Right lobe of liver (tissue), 6 donors: ENCODE measurements at regions not wholly inside any gene's neighbourhood (a gene's known extent, or its start where the extent isn't known, plus 50 kb on each side); places are given as distances from the start of the nearest gene placed in this dataset.

Source experiments
- ATAC-seq, 4 donors: fragments of 200-7000 bp; cut with Tn5 transposase; one replicate each; pipeline ENCODE4 v1.9.1; 2020; ENCODE audit warnings: mild to moderate bottlenecking in 4 of 4, moderate library complexity in 4 of 4
- DNase-seq, 3 donors: peaks; one replicate each; pipeline ENCODE4 v3.0.0-alpha.2; 2020
- H3K27ac ChIP-seq, 3 donors: fragments of 200-600 bp; one replicate each; pipeline ENCODE4 v1.8.0; 2022
- H3K27me3 ChIP-seq, 2 donors: fragments of 200-600 bp; one replicate each; pipeline ENCODE4 v1.8.0; 2022
- H3K36me3 ChIP-seq, 4 donors: fragments of 200-600 bp; sonication (generic) in 1 of 4; one replicate each; pipeline versions ENCODE4 v1.5.1 to v1.8.0; 2017 to 2022; ENCODE audit warnings: control low read depth in 1 of 4
- H3K4me1 ChIP-seq, 4 donors: fragments of 200-600 bp; sonication (generic) in 1 of 4; one replicate each; pipeline versions ENCODE4 v1.5.1 to v1.8.0; 2017 to 2022; ENCODE audit warnings: control low read depth in 1 of 4
- H3K4me3 ChIP-seq, 3 donors: fragments of 200-600 bp; one replicate each; pipeline ENCODE4 v1.8.0; 2022
- H3K9me3 ChIP-seq, 4 donors: fragments of 200-600 bp; sonication (generic) in 1 of 4; one replicate each; pipeline versions ENCODE4 v1.5.1 to v1.8.0; 2017 to 2022; ENCODE audit warnings: control low read depth in 1 of 4
- POLR2A ChIP-seq: fragments of 450-650 bp; IDR thresholded peaks from one replicate; pipeline ENCODE4 v1.6.1; 2017; ENCODE audit warnings: antibody characterized with exemption, mild to moderate bottlenecking
- WGBS: methylation state at CpG from one replicate; pipeline ENCODE4 v1.1.6; 2018; ENCODE audit warnings: low coverage, low lambda C conversion rate; ENCODE audit not compliant: insufficient coverage; ENCODE audit errors: missing lambda C conversion rate; 5-methylcytosine and 5-hydroxymethylcytosine counted together
- intact Hi-C, 2 donors: fragments of 100-400 bp; cut with DNase I; formaldehyde crosslinking; loops; one replicate each; pipeline versions ENCODE4 v1.11.2 to v1.14.1; 2022
- TF ChIP-seq, protein P1 (sequence below), 4 donors: fragments of 200-600 bp in 3 of 4; fragments of 450-650 bp in 1 of 4; IDR thresholded peaks; one replicate each; pipeline versions ENCODE4 v1.5.1 to v1.8.0; 2016 to 2022; ENCODE audit warnings: antibody characterized with exemption in 4 of 4, mild to moderate bottlenecking in 2 of 4
- donor health status: DM: no; HTN: yes; CAD: no.
- donor health status: DM: no; HTN: no; CAD: no.
- donor health status: DM: no; HTN: no; CAD: no.
- donor health status: DM: no; HTN: yes; CAD: no.
- donor health status: DM: no; HTN: yes; CAD: no.

- no peaks in the 10 kb centered on the region for H3K4me1 ChIP-seq
- no peak for TF ChIP-seq POLR2A
- TF ChIP-seq, protein P1, sequence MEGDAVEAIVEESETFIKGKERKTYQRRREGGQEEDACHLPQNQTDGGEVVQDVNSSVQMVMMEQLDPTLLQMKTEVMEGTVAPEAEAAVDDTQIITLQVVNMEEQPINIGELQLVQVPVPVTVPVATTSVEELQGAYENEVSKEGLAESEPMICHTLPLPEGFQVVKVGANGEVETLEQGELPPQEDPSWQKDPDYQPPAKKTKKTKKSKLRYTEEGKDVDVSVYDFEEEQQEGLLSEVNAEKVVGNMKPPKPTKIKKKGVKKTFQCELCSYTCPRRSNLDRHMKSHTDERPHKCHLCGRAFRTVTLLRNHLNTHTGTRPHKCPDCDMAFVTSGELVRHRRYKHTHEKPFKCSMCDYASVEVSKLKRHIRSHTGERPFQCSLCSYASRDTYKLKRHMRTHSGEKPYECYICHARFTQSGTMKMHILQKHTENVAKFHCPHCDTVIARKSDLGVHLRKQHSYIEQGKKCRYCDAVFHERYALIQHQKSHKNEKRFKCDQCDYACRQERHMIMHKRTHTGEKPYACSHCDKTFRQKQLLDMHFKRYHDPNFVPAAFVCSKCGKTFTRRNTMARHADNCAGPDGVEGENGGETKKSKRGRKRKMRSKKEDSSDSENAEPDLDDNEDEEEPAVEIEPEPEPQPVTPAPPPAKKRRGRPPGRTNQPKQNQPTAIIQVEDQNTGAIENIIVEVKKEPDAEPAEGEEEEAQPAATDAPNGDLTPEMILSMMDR (IDR thresholded peaks at IDR 0.05) = no peak
- DNase-seq = no peak
- no peak overlapping the region for H3K27ac ChIP-seq
- H3K4me3 ChIP-seq = no peak overlapping the region
- H3K9me3 ChIP-seq = no peaks in the 10 kb centered on the region
- intact Hi-C loops = no loop called here
- ATAC-seq = no peak
- no peaks in the 10 kb centered on the region for H3K27me3 ChIP-seq
- no peaks in the 10 kb centered on the region for H3K36me3 ChIP-seq
Measured at GRCh38 chr14:44372231-44372630, 134.9 kb downstream of the FSCB start.

DNA sequence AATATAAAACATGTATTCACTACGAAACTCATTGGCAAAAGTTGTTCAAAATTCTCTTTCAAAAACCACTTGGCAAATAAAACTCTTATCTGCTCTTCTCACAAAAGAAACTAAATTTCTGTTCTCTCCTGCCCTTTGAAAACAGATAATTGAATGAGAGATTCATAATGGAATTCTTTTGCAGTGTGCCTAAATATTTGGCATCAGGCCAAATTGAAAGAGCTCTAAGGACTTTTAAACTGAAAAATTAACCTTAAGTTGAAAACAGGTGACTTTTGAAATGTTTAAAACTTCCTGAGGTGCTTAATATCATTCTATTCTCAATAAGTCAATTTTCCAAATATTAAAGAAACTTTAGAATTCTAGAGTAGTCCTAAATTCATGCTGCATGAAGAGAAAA lies 136.4 kb downstream of the FSCB start:
- Histone ChIP-seq H3K36me3 (no peaks in the 10 kb centered on the region), H3K27me3 (no peaks in the 10 kb centered on the region), H3K27ac (no peak overlapping the region), H3K9me3 (no peaks in the 10 kb centered on the region), H3K4me1 (no peaks in the 10 kb centered on the region), H3K4me3 (no peak overlapping the region)
- intact Hi-C loops = no loop called here
- no peak for TF ChIP-seq POLR2A
- TF ChIP-seq, protein P1 (IDR thresholded peaks at IDR 0.05) = no peak
- ATAC-seq (no peak), DNase-seq (no peak)
- whole genome bisulfite sequencing = 65% methylated on average over 1 of the region's 1 CpG

GRCh38 chr14:44369401-44370123 lies 137.5 kb downstream of the FSCB start:
- intact Hi-C loops = no loop called here
- no peak for TF ChIP-seq POLR2A
- TF ChIP-seq, protein P1 (IDR thresholded peaks at IDR 0.05) = peak in 1 of 4 donors; percentile 13
- H3K9me3 ChIP-seq = no peaks in the 10 kb centered on the region
- H3K4me3 ChIP-seq = no peak overlapping the region
- H3K27ac ChIP-seq = no peak overlapping the region
- no peak for DNase-seq
- ATAC-seq = peak in 1 of 4 donors; percentile 61
- H3K27me3 ChIP-seq = no peaks in the 10 kb centered on the region
- no peaks in the 10 kb centered on the region for H3K4me1 ChIP-seq
- no peaks in the 10 kb centered on the region for H3K36me3 ChIP-seq

- intact Hi-C loops = no loop called here
- DNase-seq = no peak
- 59% methylated on average over 2 of the region's 2 CpGs for whole genome bisulfite sequencing
- Histone ChIP-seq H3K4me3 (no peak overlapping the region), H3K4me1 (no peaks in the 10 kb centered on the region), H3K27me3 (no peaks in the 10 kb centered on the region), H3K36me3 (no peaks in the 10 kb centered on the region), H3K9me3 (no peaks in the 10 kb centered on the region), H3K27ac (no peak overlapping the region)
- ATAC-seq = no peak
- TF ChIP-seq, protein P1 (IDR thresholded peaks at IDR 0.05) = no peak
- TF ChIP-seq POLR2A = no peak
Measured at GRCh38 chr14:44361083-44361482, 146.0 kb downstream of the FSCB start.

DNA sequence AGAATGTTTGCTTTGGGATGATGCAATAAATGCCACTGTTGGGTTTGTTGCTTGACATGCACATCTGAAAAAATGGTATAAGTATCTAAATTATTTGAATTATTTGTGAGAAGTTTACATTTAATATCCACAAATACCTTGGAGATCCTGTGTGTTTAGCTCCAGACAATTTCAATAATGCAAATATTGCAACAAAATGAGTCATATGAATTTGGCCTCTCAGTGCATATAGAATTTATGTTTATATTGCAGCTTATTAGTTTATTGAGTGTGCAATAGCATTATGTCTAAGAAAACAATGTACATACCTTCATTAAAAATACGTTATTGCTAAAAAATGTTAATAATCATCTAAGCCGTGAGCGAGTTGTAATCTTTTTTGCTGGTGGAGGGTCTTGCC lies 153.3 kb downstream of the FSCB start:
- H3K27ac ChIP-seq = no peak overlapping the region
- no peak overlapping the region for H3K4me3 ChIP-seq
- DNase-seq = no peak
- H3K4me1 ChIP-seq = no peaks in the 10 kb centered on the region
- intact Hi-C loops = no loop called here
- TF ChIP-seq, protein P1 (IDR thresholded peaks at IDR 0.05) = no peak
- TF ChIP-seq POLR2A = no peak
- H3K9me3 ChIP-seq = no peaks in the 10 kb centered on the region
- H3K36me3 ChIP-seq = no peaks in the 10 kb centered on the region
- 67% methylated on average over 3 of the region's 3 CpGs for WGBS
- no peak for ATAC-seq
- no peaks in the 10 kb centered on the region for H3K27me3 ChIP-seq
